Posterior vena cava (tissue), 2 donors: ENCODE measurements at regions not wholly inside any gene's neighbourhood (a gene's known extent, or its start where the extent isn't known, plus 50 kb on each side); places are given as distances from the start of the nearest gene placed in this dataset.

ENCODE experiments used
- DNase-seq: peaks from one replicate; pipeline ENCODE4 v3.0.0-alpha.2; 2020; ENCODE audit warnings: low spot score
- intact Hi-C, 2 donors: fragments of 100-400 bp; cut with DNase I; formaldehyde crosslinking; loops; one replicate each; pipeline versions ENCODE4 v1.14.1 to v1.14.2; 2022 to 2023
- donor health status: DM: yes; HTN: yes; CAD: no.
- donor health status: DM: yes; HTN: yes; CAD: no.

- DNase-seq = no peak
- intact Hi-C loops = no loop called here
Observed at GRCh38 chr4:53744446-53745160, 153.3 kb upstream of the LNX1 start.

- no peak for DNase-seq
- intact Hi-C loops = no loop called here
Observed at GRCh38 chr4:53734584-53735353, 143.5 kb upstream of the LNX1 start.

DNA sequence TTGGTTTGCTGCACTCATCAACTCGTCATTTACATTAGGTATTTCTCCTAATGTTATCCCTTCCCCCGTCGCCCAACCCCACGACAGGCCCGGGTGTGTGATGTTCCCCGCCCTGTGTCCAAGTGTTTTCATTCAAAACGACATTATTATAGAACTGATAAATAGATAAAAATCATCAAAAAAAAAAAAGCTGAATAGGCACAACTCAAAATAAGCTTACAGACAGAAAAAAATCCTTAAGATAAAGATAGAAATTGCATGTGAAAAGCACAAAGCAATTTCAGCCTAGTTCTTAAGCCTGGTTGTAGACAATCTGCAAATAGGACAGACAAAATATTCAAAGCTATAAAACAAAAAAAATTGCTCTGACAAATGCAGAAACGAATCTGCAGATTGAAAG is 142.9 kb upstream of the LNX1 start:
- intact Hi-C loops = no loop called here
- DNase-seq = no peak

GRCh38 chr4:53732661-53733060 is 141.4 kb upstream of the LNX1 start:
- intact Hi-C loops = no loop called here
- DNase-seq = no peak

DNA sequence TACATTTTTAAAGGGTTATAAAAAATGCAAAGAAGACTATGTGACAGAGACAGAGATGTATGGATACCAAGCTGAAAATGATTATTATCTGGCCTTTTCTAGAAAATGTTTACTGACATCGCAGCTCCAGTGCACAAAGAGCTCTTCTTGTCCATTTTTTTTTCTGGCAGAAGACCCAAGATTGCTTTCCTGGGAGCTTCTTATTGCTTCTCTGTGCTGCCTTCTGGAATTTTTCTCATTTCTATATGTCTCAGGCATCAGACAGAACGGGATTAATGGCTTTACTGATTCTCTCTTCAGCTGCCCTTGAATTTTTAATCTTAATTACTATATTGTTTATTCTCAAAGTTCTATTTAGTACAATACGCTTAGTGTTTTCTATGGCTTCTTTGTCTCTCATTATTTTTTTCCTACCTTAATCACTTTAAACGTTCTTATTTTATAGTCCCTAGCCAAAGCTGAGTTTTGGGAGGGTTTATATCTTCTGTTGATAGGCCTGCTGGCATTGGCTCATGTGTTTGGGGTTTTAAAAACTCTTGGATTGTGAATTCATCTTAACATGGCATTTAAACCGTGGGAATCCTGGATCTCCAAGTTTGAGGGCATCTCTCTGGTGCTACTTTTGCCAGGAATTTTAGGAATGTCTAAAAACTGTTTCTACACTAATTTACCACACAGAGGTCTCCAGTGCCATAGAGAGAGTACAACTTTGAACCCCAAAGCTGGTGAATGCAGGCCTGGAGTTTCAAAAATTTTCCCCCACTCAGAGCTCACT is 138.9 kb upstream of the LNX1 start:
- DNase-seq = no peak
- intact Hi-C loops = no loop called here

- intact Hi-C loops = no loop called here
- no peak for DNase-seq
Observed at GRCh38 chr4:53722110-53722509, 130.8 kb upstream of the LNX1 start.

- DNase-seq = no peak
- intact Hi-C loops = no loop called here
Observed at GRCh38 chr4:53721263-53721662, 130.0 kb upstream of the LNX1 start.

GRCh38 chr4:53720776-53721175 is 129.5 kb upstream of the LNX1 start:
- DNase-seq = no peak
- intact Hi-C loops = no loop called here

GRCh38 chr4:53717064-53717549 is 125.8 kb upstream of the LNX1 start:
- intact Hi-C loops = no loop called here
- DNase-seq = no peak

DNA sequence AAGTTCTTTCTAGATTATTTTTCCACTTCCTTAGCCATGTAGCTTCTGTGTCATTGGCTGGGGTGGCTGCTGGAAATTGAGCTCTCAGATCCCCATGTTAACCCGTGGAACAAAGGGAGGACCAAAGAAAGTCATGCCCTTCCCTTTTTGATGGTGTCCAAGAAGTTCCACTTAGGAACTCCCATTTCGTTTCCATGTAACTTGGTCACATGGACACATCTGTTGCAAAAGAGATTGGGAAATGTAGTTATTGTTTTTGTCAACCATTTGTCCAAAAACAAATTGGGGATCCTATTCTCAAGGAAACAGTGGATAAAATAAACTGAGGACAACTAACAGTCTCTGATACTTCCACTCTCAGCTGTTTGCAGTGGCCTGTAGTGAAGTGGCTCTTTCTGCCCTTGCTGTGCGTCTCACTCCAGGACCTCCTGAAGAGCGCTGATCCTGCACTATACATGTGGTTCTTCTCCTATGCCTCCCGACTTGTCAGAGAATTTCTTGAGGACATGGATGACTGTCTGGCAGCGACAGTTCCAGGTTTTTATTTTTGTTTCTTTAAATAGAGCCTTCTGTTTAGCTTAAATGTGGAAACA is 125.3 kb upstream of the LNX1 start:
- DNase-seq = no peak
- intact Hi-C loops = no loop called here

DNA sequence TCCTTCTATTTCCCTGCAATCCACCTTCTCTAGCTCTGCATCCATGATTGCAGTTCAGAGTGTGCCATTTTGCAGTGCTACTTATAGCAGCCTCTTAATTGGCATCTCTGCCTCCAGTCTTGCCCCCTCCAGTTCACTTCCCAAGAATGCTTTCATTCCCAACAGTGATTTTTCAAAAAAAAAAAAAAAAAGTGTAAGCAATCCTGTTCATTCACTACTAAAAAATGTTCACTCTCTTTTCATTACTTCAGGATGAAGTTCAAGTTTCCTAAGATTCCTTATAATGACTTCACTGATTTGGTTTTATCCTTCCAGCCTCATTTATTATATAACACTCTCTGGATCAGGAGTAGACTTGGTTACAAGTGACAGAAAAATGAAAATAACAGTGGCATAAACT is 124.7 kb upstream of the LNX1 start:
- intact Hi-C loops = no loop called here
- no peak for DNase-seq

DNA sequence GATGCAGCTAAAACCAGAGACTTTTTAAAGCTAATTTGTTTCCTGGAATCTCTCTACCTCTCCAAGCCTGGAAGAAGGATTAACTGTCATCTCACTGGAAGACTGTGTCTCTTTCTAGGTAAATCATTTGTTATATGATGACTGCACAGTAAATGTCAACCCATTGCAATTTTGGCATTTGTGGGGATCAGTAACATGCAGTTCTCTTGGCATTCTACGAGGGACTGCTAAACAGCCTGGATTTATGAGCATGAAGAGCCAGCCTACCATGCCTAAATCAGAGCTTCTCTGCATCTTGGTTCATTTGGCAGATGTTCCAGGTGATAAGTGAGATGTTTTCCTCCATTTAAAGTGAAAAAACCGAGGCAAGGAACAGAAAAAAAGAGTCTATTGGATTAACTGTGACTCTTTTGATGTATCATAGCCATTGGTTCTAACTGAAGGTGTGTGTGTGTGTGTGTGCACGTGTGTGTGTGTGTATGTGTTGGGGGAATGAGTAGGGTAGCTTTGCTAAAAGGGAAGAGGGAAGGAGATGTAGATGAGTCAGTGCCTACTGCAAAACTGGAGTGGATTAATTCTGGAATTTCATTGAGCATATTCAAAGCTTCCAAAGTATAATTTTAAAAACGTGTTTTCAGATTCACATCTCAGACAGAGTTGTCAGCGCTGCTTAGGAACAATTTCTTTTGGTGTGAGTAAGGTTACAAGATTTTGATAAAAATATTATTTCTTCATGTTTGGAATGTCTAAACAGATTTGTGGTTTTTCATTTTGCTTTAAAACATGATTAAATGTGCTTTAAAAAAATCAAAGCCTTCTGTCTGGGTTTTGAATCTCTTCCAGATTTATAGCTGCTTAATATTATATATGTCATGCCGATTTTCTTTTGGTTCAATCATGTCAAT is 123.2 kb upstream of the LNX1 start:
- intact Hi-C loops = no loop called here
- no peak for DNase-seq

DNA sequence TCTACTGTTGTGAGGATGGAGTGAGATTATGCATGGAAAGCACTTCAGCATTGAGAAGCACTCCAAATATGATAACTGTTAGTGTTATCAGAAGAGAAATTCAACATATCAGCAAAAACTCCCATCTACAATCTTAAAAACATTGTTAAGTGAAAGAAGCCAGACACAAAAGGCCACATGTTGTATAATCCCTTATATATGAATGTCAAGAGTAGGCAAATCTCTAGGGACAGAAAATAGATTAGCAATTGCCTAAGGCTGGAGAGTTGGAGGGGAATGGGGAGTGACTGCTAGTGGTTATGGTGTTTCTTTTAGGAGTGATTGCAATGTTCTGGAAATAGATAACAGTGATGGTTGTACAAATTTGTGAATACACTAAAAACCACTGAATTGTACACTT is 122.5 kb upstream of the LNX1 start:
- DNase-seq = no peak
- intact Hi-C loops = no loop called here

GRCh38 chr4:53713296-53713695 is 122.0 kb upstream of the LNX1 start:
- intact Hi-C loops = no loop called here
- no peak for DNase-seq

- no peak for DNase-seq
- intact Hi-C loops = no loop called here
Observed at GRCh38 chr4:53712408-53713020, 121.2 kb upstream of the LNX1 start.

DNA sequence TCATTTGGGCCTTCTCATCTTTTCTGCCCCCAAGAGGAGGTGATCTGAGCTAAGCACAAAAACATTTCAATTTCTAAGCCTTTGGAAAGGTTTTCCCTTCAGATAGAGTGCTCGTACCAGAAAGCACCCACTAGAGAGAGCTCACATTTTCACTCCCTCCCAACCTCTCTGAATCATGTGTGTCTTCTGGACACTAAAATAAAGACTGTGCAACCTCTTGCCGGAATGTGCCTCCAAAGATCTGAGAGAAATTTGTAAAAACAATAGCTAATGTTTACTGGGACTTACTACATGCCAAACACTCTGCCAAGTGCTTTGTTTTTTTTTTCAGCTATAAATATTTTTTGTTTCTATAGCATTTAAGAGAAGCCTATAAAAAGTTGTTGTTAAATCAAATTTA is 120.6 kb upstream of the LNX1 start:
- intact Hi-C loops = no loop called here
- no peak for DNase-seq

DNA sequence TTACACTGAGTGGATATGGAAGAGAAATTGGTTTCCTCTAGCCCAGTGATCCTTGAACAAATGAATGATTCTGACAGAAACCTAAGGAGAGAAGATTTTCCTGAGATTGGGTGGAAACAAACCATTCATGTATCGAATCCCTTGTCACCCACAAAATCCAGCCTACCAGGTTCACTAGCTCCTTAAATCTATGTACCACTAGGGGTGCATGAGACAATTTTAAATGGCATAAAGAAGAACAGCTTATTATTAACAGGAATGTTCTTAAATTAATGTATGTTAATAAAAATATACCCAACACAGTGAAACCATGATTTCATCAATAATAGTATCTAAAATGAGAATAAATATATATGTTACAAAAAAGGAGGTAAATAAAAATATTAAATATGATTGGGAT is 118.4 kb upstream of the LNX1 start:
- no peak for DNase-seq
- intact Hi-C loops = no loop called here

GRCh38 chr4:53707491-53707890 is 116.2 kb upstream of the LNX1 start:
- intact Hi-C loops = no loop called here

More at GRCh38 chr4:53707491-53707890, 116.2 kb upstream of the LNX1 start:
- DNase-seq = no peak
